NB4 (cell line): ENCODE measurements at regions not wholly inside any gene's neighbourhood (a gene's known extent, or its start where the extent isn't known, plus 50 kb on each side); places are given as distances from the start of the nearest gene placed in this dataset.

Experiments used
- DNase-seq: peaks from one replicate; pipeline ENCODE4 v3.0.0; 2010; ENCODE audit warnings: low read depth
- H3K4me3 ChIP-seq: one replicate; pipeline ENCODE4 v1.5.1; 2011; ENCODE audit warnings: mild to moderate bottlenecking, low read depth, low read length, moderate library complexity
- MYC ChIP-seq: IDR thresholded peaks from 2 replicates; pipeline ENCODE4 v1.6.1; 2011; ENCODE audit warnings: low read depth, low read length
- POLR2A ChIP-seq: IDR thresholded peaks from 2 replicates; pipeline ENCODE4 v1.6.1; 2011; ENCODE audit warnings: mild to moderate bottlenecking; ENCODE audit not compliant: insufficient read length; ENCODE audit errors: extremely low read depth
- TF ChIP-seq, protein P1 (sequence below): IDR thresholded peaks from 2 replicates; pipeline ENCODE4 v1.6.1; 2011; ENCODE audit warnings: low read depth, low read length
- TF ChIP-seq, protein P2 (sequence below): IDR thresholded peaks from one replicate; pipeline ENCODE4 v1.5.1; 2012; ENCODE audit warnings: low read depth, low read length

DNA sequence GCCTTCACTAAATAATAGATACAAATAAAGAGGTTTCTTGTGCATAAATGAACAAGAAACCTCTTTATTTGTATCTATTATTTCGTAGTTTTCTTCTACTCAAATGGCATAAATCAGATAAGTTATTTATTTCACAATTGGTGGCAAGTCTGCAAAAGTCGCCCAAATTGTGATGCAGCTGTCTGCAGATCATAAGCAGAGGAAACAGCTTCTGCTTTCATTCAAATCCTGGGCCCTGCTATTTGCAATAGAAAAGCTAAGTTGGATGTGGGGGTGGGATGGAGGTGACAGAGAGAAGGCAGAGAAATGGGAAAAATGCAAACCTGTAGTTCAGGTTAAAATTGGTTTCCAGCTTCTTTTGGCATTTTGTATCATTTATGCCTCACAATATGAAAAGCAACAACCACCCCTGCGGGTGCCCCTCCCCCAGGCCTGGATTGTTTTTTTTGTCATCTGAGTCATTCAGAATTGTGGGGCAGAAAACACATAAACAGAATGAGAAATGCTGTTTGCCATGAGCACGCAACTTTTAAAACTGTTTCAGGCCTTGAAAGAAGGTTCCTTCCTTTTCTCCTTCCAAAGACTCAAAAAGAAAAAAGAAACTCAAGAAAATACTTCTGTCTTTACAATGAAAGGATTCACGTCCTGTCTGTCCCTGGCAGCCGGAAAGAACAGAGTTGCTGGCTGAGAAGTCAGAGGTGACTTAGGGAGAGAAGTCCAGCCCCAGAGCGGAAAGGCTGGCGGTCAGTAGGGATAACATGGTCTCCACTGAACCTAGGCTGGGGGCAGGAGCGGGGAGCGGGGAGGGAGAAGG lies 132.9 kb downstream of the BAMBI start:
- TF ChIP-seq POLR2A, result no peak
- TF ChIP-seq, protein P1, sequence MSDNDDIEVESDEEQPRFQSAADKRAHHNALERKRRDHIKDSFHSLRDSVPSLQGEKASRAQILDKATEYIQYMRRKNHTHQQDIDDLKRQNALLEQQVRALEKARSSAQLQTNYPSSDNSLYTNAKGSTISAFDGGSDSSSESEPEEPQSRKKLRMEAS, result no peak
- no peak for TF ChIP-seq MYC
- DNase-seq, result no peak
- no peak overlapping the region for H3K4me3 ChIP-seq

DNA sequence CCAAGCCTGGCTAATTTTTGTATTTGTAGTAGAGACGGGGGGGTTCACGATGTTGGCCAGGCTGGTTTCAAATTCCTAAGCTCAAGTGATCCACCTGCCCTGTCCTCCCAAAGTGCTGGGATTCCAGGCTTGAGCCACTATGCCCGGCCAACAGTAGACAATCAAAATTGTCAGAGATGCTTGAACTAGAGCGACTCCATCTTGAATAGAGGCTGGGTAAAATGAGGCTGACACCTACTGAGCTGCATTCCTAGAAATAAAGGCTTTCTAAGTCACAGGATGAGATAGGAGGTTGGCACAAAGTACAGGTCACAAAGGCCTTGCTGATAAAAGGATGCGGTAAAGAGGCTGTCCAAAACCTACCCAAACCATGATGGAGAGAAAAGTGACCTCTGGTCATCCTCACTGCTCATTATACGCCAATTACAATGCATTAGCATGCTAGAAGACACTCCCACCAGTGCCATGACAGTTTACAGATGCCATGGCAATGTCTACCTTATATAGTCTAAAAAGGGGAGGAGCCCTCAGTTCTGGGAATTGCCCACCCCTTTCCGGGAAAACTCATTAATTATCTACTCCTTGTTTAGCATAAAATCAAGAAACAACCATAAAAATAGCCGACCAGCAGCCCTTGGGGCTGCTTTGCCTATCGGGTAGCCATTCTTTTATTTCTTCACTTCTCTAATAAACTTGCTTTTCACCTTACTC lies 134.5 kb downstream of the BAMBI start:
- TF ChIP-seq, protein P2, sequence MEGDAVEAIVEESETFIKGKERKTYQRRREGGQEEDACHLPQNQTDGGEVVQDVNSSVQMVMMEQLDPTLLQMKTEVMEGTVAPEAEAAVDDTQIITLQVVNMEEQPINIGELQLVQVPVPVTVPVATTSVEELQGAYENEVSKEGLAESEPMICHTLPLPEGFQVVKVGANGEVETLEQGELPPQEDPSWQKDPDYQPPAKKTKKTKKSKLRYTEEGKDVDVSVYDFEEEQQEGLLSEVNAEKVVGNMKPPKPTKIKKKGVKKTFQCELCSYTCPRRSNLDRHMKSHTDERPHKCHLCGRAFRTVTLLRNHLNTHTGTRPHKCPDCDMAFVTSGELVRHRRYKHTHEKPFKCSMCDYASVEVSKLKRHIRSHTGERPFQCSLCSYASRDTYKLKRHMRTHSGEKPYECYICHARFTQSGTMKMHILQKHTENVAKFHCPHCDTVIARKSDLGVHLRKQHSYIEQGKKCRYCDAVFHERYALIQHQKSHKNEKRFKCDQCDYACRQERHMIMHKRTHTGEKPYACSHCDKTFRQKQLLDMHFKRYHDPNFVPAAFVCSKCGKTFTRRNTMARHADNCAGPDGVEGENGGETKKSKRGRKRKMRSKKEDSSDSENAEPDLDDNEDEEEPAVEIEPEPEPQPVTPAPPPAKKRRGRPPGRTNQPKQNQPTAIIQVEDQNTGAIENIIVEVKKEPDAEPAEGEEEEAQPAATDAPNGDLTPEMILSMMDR, result no peak
- TF ChIP-seq POLR2A (no peak), MYC (no peak)
- TF ChIP-seq, protein P1, result no peak
- DNase-seq, result no peak
- no peak overlapping the region for H3K4me3 ChIP-seq

DNA sequence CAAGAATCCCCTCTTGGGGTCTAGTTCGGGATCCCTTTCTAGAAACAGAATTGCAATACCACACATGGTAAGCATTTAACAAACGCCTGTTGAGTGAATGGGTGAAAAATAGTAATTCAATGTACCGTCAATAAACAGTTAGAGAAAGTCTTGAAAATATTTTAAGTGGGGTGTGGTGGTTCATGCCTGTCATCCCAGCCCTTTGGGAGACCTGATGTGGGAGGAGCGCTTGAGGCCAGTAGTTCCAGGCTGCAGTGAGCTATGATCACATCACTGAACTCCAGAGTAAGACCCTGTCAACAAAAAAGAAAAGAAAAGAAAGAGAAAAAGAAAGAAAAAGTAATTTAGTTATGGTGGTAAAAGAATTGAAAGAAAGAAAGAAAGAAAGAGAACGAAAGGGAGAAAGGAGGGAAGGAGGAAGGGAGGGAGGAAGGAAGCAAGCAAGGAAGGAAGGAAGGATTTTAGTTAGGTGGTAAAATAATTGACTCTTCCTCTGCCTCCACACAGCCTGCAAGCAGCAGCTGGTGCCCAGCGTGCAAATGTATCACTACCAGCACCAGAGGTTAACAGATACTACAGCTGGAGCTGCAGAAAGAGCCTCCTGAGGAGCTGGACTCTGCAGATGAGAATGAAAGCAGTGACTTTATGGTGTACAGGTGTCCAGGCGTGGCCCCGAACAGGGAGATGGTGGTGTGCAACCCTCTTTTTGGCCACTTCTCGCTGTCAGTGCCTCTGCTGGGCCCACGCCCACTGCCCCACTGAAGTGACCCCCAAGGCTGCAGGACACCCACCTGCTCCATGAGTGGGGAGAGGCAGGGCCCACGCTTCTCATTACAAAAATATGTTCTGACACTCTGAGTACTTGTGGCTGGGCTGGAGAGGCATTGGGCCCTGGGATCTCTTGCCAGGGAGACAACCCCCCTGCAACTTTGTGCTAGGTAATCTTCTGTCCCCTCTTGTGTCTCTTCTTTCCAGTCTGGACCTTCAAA lies 135.4 kb downstream of the BAMBI start:
- TF ChIP-seq POLR2A (no peak), MYC (no peak)
- TF ChIP-seq, protein P1, result no peak
- TF ChIP-seq, protein P2, result no peak
- H3K4me3 ChIP-seq, result no peak overlapping the region
- no peak for DNase-seq

DNA sequence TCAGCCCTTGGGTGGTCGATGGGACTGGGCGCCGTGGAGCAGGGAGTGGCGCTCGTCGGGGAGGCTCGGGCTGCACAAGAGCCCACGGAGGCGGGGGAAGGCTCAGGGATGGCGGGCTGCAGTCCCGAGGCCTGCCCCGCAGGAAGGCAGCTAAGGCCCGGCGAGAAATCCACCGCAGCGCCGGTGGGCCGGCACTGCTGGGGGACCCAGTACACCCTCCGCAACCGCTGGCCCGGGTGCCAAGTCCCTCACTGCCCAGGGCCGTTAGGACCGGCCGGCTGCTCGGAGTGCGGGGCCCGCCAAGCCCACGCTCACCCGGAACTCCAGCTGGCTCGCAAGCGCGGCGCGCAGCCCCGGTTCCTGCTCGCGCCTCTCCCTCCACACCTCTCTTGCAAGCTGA lies 138.4 kb downstream of the BAMBI start:
- TF ChIP-seq POLR2A (no peak), MYC (no peak)
- TF ChIP-seq, protein P2, result no peak
- TF ChIP-seq, protein P1, result no peak
- no peak overlapping the region for H3K4me3 ChIP-seq
- no peak for DNase-seq

DNA sequence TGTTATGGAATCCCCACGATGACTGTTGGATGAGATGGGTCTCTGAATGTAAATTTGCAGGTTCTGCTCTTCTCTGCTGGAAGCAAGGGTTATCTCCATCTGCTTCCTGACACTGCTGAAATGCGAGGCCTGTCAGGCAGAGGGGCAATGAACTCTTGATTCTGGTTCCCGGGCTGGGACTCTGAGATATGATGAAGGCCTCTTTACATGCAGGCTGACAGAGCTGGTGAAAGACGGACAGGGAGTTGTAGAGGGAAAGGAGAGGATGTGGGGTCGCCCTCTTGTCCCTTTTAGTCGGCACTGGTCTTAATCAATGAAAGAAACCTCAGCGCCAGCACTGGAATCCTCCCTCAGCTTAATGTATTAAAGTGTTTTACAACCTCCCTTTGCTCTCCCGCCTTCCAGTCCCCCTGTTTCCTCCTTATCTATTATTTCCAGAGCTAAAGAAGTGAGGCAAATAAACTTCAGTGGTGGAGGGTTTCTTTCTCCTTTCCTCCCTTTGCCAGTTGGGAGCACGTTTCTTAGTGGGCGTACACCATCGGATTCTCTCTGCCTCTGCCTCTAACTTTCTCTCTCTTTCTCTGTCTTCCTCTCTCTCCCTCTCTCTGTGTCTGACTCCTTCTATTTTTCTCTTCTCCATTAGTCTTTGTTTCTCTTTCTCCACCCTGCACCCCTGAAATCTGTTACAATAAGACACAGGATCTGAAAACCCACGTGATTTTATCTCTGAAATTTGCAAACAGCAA lies 145.6 kb downstream of the BAMBI start:
- no peak overlapping the region for H3K4me3 ChIP-seq
- TF ChIP-seq, protein P1, result no peak
- TF ChIP-seq, protein P2, result no peak
- no peak for TF ChIP-seq POLR2A
- no peak for TF ChIP-seq MYC
- DNase-seq, result no peak
